ENCODE measurements at regions not wholly inside any gene's neighbourhood (a gene's known extent, or its start where the extent isn't known, plus 50 kb on each side); places are given as distances from the start of the nearest gene placed in this dataset.
"Not testable (repeated sequence)": the region's sequence is repeated elsewhere in the genome, so short reads cannot be mapped to it uniquely, and the experiment has no call there.

DNA sequence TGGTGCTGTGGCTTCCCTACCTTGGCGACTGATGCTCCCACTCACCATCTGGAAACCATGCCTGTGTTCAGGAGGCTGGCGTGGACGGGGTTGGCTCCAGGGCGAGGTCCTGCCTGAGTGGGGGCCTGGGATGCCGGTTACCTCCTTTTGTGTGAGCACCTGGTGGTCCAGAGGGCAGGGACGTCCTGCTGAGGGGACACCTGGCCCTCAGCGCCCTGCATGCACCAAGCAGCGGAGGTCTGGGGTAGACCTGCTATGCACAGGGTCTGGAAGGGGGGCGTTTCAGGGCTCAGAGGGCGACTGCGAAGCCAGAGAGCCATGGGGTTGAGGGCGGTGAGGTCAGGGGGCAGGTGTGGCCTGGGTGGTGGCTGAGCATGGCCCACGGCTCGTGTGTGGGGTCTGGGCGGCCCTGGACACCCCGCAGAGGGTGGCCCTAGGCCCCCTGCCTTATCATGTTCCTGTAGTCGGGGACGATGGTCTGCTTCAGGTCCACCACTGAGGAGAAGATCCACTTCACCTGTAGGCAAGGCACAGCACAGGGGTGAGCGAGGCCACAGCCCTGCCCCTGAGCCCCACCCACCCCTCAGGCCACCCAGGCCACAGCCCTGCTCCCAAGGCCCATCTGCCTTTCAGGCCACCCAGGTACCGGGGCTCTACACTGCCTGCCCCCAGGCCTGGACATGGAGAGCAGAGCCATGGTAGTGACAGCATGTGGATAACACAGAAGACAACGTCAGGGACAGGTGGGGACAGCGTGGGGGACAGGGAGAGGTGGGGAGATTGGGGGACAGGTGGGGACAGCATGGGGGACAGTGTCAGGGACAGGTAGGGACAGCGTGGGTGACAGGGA, 95.3 kb downstream of the TMEM121 start:
- peak; percentile 2 for DNase-seq (ENCODE audit: low spot score)

DNA sequence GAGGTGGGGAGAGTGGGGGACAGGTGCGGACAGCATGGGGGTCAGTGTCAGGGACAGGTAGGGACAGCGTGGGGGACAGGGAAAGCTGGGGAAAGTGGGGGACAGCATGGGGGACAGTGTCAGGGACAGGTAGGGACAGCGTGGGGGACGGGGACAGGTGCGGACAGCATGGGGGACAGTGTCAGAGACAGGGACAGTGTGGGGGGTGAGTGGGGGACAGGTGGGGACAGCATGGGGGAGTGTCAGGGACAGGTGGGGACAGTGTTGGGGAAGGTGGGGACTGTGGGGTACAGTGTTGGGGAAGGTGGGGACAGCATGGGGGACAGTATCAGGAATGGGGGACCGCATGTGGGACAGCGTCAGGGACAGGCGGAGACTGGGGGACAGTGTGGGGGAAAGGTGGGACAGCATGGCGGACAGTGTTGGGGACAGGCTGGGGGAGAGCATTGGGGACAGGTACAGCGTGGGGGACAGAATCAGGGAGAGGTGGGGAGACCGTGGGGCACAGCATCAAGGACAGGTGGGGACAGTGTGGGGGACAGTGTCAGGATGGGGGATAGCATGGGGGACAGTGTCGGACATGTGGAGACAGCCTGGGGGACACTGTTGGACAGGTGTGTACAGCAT, 96.1 kb downstream of the TMEM121 start:
- no peak for DNase-seq (ENCODE audit: low spot score)

DNA sequence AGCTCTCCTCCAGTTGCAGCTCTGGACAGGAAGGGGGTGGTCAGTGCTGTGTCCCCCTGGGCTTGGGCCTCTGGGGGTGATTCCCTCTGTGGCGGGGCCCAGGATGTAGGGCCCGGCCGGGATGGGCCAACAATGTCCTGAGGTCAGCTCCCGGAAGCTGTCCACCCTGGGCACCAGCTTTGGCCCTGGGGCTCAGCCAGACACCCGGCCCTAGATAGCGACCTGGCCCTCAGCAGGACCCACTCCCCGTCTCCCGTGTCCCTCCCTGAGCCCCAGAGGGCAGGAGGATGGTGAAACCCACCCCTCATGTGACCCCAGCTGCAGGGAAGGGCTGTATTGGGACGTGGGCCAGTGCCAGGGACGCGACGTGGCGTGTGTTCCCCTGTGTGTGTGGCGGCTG, 96.8 kb downstream of the TMEM121 start:
- not testable (repeated sequence) for DNase-seq (ENCODE audit: low spot score)

DNA sequence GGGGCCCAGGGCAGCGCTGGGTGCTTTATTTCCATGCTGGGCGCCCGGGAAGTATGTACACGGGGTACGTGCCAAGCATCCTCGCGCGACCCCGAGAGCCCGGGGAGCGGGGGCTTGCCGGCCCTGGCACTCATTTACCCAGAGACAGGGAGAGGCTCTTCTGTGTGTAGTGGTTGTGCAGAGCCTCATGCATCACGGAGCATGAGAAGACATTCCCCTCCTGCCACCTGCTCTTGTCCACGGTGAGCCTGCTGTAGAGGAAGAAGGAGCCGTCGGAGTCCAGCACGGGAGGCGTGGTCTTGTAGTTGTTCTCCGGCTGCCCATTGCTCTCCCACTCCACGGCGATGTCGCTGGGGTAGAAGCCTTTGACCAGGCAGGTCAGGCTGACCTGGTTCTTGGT, 98.0 kb downstream of the TMEM121 start:
- peak; percentile 1 for DNase-seq (ENCODE audit: low spot score)

DNA sequence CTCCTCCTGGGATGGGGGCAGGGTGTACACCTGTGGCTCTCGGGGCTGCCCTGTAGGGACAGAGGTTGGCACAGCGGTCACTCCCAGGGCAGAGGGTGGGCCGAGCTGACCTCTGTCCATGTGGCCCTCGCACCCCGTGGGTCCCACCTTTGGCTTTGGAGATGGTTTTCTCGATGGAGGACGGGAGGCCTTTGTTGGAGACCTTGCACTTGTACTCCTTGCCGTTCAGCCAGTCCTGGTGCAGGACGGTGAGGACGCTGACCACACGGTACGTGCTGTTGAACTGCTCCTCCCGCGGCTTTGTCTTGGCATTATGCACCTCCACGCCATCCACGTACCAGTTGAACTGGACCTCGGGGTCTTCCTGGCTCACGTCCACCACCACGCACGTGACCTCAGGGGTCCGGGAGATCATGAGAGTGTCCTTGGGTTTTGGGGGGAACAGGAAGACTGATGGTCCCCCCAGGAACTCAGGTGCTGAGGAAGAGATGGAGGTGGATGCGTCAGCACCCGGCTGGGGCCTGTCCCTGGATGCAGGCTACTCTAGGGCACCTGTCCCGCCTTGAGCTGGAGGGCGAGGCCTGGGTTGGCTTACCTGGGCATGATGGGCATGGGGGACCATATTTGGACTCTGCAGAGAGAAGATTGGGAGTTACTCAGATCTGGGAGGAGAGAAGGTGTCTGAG, 98.5 kb downstream of the TMEM121 start:
- not testable (repeated sequence) for DNase-seq (ENCODE audit: low spot score)

DNA sequence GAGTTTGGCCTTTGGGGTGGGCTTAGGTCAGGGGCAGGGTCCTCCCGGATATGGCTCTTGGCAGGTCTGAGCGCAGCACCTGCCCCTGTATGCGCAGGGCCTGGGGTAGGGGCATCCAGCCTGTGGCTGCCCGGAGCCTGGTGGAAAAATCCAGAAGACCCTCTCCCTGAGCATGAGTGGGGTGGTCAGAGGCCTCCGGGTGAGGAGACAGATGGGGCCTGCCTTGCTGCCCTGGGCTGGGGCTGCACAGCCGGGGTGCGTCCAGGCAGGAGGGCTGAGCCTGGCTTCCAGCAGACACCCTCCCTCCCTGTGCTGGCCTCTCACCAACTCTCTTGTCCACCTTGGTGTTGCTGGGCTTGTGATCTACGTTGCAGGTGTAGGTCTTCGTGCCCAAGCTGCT, 99.1 kb downstream of the TMEM121 start:
- DNase-seq (ENCODE audit: low spot score) = not testable (repeated sequence)

DNA sequence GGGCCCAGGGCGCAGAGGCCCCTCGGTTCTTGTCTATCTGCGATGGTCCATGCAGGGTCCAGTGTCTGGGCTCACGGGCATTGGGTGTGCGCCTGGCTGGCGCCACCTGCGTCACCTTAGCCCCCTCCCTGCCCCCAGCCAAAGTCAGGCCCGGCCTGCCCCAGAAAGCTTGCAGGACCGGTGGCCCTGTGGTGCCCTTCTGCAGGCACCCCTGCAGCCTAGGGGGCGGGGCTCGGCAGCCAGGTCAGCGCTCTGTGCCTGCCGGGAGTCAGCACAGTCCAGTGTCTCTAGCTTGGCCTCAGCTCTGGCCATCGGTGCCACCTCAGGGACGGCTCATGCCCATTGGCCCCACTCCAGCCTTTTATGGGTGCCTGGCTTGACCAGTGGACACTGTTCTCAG, 99.7 kb downstream of the TMEM121 start:
- not testable (repeated sequence) for DNase-seq (ENCODE audit: low spot score)

DNA sequence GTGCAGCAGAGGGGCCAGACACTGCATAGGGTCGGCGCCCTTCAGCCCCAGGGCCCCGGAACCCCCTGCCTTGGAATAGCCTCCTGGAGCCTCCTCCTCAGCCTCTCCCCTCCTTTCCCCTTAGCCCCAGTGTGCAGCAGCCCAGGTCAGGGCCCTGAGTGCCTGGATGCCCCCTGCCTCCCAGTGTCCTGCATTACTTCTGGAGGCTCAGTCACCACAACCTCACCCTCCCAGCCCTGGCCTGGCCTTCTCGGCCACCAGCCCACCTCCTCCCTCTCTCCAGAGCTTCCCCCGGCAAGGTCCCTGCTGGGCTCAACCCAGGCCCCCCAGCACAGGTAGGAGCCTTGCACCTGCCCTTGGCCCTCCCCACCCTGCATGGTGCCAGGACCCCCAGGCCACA, 100.3 kb downstream of the TMEM121 start:
- DNase-seq (ENCODE audit: low spot score) = not testable (repeated sequence)

DNA sequence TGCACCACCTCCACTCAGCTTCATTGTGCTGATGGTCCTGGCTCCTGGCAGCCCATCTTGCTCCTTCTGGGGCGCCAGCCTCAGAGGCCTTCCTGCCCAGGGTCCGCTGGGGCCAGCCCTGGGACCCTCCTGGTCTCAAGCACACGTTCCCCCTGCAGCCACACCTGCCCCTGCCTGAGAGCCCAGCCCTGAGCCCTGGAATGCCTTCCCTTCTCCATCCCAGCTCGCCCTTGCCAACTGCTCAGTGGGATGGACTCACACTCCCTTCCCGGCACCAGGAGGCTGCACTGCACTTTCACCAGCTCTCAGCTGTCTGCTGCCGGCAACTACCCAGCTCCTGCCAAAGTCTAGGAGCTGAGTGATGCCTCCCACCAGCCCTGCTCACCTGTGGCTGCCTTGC, 100.9 kb downstream of the TMEM121 start:
- not testable (repeated sequence) for DNase-seq (ENCODE audit: low spot score)

DNA sequence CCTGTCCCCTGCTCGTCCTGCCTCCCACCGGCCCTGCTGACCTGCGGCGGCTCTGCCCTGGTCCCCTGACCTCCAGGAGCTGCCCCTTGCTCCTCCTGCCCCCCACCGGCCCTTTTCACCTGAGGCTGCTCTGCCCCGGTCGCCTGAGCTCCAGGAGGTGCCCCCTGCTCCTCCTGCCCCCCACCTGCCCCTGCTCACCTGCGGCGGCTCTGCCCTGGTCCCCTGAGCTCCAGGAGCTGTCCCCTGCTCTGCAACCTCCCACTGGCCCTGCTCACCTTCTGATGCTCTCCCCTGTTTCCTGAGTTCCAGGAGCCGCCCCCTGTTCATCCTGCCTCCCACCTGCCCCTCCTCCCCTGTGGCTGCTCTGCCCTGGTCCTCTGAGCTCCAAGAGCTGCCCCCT, 101.3 kb downstream of the TMEM121 start:
- no peak for DNase-seq (ENCODE audit: low spot score)

DNA sequence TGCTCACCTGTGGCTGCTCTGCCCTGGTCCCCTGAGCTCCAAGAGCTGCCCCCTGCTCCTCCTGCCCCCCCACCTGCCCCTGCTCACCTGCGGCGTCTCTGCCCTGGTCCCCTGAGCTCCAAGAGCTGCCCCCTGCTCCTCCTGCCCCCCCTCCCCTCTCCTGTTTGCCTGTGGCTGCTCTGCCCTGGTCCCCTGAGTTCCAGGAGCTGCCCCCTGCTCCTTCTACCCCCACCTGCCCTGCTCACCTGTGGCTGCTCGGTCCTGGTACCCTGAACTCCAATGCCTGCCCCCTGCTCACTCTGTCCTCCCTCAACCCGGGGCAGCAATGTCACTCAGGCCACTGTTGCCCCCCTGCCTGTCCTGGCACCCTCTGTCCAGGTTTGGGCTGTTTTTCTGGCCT, 101.7 kb downstream of the TMEM121 start:
- DNase-seq (ENCODE audit: low spot score) = not testable (repeated sequence)

DNA sequence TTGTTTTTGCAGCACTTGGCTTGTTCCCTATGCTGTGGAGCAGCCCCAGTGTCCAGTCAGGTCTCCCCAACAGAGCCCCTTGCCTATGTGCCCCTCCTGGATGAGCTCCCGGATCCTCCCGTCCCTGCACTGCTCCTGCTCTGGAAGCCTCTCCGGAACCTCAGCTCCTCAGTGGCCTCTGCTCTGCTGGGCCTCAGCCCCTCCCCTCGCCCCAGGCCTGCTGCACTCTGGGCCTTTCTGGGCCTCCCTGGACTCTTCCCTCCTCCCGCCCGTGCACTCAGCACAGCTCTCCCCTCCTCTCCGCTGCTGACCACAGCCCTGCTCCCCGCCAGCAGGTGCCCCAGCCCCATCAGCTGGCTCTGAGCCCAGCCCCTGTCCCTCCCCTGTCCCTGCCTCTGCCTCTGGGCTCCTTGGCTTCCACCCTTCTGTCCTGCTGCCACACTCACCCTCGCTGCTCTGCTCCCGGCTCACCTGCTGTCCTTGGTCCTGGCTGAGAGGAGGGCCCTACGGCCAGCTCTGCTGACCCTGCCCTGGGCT, 102.2 kb downstream of the TMEM121 start:
- DNase-seq (ENCODE audit: low spot score) = not testable (repeated sequence)

DNA sequence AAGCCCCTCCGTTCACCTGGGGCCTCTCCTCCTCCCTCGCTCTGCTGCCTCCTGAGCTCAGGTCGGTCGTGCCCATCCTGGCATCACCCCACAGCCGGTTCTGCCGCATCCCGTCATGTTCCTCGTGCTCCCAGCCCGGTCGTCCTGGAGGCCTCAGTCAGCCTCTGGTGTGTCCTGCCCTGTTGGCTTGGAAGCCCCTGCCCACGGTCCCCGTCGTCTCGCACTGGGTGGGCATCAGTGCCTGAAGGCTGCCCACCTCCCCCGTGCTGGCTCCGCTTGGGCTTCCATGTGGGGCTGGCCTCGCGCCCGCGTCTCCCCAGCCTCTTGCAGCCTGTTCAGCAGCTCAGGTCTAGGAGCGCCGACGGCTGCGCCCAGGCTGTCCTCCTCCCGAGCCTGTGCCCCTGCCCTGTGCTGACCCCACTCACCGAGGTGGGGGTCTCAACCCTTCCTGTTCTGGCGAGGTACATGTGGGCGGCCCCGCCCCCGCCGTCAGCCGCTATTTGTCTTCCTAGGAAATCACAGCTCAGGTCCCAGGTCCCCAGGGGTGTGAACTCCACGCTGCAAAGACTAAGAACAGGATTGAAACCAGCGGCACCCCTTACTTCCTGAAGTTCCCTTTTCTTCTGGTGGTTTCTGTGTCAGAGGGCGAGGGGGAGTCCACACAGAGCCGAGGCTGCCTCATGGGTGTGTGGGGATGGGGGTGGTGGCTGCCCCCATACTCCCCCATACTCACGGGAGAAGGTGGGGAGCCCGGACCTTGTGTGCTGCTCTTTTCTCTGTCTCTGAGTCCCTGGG, 102.9 kb downstream of the TMEM121 start:
- not testable (repeated sequence) for DNase-seq (ENCODE audit: low spot score)

DNA sequence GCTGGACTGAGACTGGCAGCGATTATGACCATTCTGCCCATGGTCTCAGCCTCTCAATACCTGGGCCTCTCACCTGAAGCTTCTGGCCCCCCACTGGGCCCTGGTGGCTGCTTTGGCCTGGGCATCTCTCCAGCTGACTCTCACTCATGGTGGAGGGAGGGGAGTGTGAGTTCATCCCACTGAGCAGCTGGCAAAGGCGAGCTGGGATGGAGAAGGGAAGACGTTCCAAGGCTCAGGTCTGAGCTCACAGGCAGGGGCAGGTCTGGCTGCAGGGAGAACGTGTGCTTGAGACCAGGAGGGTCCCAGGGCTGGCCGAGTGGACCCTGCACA, 103.5 kb downstream of the TMEM121 start:
- no peak for DNase-seq (ENCODE audit: low spot score)

DNA sequence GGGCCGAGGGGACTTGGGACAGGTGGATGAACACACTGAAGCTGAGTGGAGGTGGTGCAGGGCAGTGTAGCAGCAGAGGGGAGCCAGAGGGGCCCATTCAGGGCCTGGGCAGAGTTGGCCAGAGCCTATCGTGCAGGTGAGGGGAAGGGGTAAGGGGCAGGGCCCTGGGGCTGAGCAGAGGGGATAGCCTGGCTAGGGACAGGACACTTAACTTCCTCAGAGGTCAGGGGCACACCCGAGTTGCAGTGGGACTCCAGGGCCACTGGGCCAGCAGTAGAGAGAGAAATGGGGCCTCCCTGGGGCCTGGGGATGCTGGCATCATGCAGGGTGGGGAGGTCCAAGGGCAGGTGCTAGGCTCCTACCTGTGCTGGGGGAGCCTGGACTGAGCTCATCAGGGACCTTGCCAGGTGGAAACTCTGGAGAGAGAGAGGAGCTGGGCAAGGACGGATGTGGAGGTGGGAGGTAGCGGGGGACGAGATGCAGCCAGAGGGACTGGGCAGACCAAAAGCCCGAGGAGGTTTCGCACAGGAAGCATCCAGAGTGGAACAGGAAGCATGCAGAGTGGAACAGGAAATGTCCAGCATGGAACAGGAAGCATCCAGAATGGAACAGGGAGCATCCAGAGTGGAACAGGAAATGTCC, 104.0 kb downstream of the TMEM121 start:
- DNase-seq (ENCODE audit: low spot score) = not testable (repeated sequence)

DNA sequence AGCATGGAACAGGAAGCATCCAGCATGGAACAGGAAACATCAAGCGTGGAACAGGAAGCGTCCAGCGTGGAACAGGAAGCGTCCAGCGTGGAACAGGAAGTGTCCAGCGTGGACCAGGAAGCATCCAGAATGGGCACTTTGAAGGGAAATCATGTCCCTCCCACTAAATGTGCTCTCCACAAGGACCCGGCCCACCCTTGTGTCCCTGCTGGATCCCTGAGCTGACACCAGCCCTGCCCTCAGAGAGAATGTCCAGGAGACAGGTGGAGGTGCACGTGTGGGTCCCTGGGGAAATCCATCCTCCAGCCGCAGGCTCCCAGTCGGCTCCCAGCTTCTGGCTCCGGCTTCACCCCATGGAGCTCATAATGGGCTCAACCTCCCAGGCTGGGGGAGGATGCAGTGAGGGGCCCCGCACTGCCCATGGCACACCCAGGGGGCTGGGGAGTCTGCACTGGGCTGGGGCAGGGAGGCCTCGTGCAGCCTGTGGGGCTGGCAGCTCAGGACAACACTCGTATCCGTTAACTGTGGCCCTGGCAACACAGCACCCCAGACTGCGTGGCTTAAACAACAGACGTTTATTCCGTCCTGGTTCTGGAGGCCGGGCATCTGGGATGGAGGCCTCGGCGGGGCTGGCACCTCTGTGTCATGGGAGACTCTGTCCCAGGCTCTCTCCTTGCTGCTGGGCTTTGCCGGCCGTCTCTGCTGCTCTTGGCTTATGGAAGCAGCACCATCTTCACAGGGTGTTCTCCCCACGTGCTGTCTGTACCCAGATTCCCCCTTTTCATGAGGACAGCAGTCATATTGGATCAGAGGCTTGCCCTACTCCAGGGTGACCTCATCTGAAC, 104.8 kb downstream of the TMEM121 start:
- DNase-seq (ENCODE audit: low spot score) = not testable (repeated sequence)

DNA sequence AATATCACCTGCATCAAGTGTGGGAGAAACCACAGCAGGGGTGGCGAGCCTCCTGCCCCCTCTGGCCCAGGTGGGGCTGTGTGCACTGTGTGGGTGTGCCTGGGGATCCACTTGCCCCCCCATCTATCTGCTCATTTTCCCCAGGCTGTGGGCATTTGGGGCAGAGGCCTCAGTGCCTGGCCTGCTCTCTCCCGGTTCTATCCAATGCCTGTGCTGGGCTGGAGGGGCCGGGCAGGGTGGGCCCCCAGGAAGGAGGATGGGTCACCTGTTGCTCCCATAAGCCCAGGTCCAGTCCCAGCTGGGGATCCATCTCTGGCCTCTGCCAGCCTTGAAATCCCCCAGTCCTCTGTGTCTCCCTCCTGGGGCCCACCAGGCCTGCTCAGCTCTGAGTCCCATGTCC, 105.6 kb downstream of the TMEM121 start:
- DNase-seq (ENCODE audit: low spot score) = no peak

DNA sequence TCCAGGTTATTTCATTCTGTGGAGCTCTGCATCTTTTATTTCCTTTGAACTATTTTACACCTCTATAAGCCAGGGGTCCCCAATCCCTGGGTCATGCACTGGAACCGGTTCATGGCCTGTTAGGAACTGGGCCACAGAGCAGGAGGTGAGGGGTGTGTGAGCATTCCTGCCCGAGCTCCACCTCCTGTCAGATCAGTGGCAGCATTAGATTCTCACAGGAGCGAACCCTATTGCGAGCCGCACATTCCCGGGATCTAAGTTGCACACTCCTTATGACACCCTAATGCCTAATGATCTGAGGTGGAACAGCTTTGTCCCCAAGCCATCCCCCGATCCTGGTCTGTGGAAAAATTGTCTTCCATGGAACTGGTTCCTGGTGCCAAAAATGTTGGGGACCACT, 107.2 kb downstream of the TMEM121 start:
- not testable (repeated sequence) for DNase-seq (ENCODE audit: low spot score)

DNA sequence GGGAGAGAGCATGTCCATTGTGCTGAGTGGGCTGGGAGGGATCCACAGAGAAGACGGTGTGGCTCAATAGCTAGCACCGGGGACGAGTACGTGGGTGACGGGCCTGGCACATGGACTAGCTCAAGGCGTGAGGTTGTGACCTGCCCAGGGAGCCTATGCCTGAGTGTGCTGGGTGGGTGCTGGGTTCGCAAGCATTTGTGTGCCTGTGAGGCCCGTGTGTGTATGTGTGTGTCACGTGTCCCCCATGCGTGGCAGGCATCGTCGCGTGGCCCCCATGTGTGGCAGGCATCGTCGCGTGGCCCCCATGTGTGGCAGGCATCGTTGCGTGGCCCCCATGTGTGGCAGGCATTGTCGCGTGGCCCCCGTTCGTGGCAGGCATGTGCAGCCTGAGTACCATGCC, 109.2 kb downstream of the TMEM121 start:
- DNase-seq (ENCODE audit: low spot score) = no peak

DNA sequence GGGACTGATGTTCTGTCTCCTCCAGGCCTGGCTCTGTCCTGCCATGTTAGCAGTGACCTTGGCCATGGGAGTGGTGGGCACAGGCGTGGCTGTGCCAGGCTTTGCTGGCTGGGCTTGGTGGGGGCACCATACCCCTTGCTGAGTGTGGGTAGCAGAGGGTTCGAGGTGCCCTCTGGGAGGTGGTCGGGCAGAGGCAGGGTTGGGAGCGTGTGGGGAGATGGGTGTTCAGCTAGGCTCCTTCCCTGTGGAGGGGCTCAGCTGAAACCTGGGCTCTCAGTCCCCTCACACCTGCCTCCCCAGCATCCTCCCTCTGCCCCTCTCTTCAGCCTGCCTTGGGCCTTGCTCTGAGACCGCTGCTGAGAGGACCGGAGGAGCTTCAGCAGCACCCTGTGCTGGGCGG, 109.6 kb downstream of the TMEM121 start:
- DNase-seq (ENCODE audit: low spot score) = not testable (repeated sequence)

DNA sequence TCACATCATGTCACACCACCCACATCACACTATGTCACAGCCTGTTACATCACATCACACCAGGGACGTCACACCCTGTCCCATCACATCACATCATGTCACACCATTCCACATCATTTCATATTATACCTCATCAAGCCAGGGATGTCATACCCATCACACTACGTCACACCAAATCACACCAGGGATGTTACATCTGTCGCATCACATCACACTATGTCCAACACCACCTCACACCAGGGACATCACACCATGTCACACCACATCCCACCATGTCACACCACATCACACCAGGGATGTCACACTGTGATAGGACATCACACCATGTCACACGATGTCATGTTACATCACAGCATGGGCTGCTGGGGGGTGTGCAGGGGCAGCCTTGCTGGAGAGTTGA, 110.6 kb downstream of the TMEM121 start:
- no peak for DNase-seq (ENCODE audit: low spot score)

Measured in CD4-positive, alpha-beta T cell treated with Interleukin-6 at 100 ng/mL for 8 hours (primary cell).